Keratinocyte (primary cell): ENCODE measurements at regions not wholly inside any gene's neighbourhood (a gene's known extent, or its start where the extent isn't known, plus 50 kb on each side); places are given as distances from the start of the nearest gene placed in this dataset.

Experiments
- DNase-seq: peaks from one replicate; pipeline ENCODE4 v3.0.0-alpha.2; 2011; ENCODE audit warnings: low read depth, missing footprints, low spot score
- FAIRE-seq: peaks from 2 replicates; lab custom pipeline; 2011; peaks lifted over from hg19 to GRCh38; lab: Jason Lieb, UNC
- H2AFZ ChIP-seq: 2 replicates; pipeline ENCODE4 v1.6.0; 2012; ENCODE audit warnings: low read length, control low read depth, inconsistent platforms; ENCODE audit not compliant: control insufficient read depth
- H3K27ac ChIP-seq: 2 replicates; pipeline ENCODE4 v1.5.1; 2011; ENCODE audit warnings: low read length; ENCODE audit not compliant: control insufficient read depth, insufficient read depth
- H3K27me3 ChIP-seq: 3 replicates; pipeline ENCODE4 v1.6.0; 2011; ENCODE audit warnings: low read length; ENCODE audit not compliant: control insufficient read depth, insufficient read depth; ENCODE audit errors: extremely low read depth
- H3K36me3 ChIP-seq, 2 experiments: 2 replicates in 1 of 2; 3 replicates in 1 of 2; pipeline ENCODE4 v1.5.1; 2011; ENCODE audit warnings: low read length in 2 of 2, mild to moderate bottlenecking in 1 of 2; ENCODE audit not compliant: control insufficient read depth in 2 of 2, insufficient read depth in 2 of 2; ENCODE audit errors: extremely low read depth in 1 of 2
- H3K4me1 ChIP-seq: 3 replicates; pipeline ENCODE4 v1.5.1; 2011; ENCODE audit warnings: low read length; ENCODE audit not compliant: control insufficient read depth, insufficient read depth; ENCODE audit errors: extremely low read depth
- H3K4me2 ChIP-seq: 3 replicates; pipeline ENCODE4 v1.6.0; 2011; ENCODE audit warnings: low read depth, low read length; ENCODE audit not compliant: control insufficient read depth, insufficient read depth; ENCODE audit errors: extremely low read depth
- H3K4me3 ChIP-seq, 3 experiments: fragments of 200-600 bp in 1 of 3; sonication (generic) in 1 of 3; 2 replicates in 2 of 3; 3 replicates in 1 of 3; pipeline ENCODE4 v1.5.1; 2011 to 2016; ENCODE audit warnings: low read length in 3 of 3, mild to moderate bottlenecking in 3 of 3, control low read depth in 2 of 3, inconsistent platforms in 1 of 3, low read depth in 1 of 3, mixed read lengths in 1 of 3, mixed run types in 1 of 3, moderate library complexity in 1 of 3; ENCODE audit not compliant: control insufficient read depth in 2 of 3, insufficient read depth in 2 of 3; ENCODE audit errors: extremely low read depth in 1 of 3
- H3K79me2 ChIP-seq: 2 replicates; pipeline ENCODE4 v1.6.0; 2012; ENCODE audit warnings: low read length; ENCODE audit not compliant: control insufficient read depth, insufficient read depth
- H3K9ac ChIP-seq: 3 replicates; pipeline ENCODE4 v1.6.0; 2011; ENCODE audit warnings: low read length; ENCODE audit not compliant: control insufficient read depth, insufficient read depth; ENCODE audit errors: extremely low read depth
- H3K9me1 ChIP-seq: 3 replicates; pipeline ENCODE4 v1.6.0; 2011; ENCODE audit warnings: low read length; ENCODE audit not compliant: control insufficient read depth, insufficient read depth; ENCODE audit errors: extremely low read depth
- H3K9me3 ChIP-seq: 2 replicates; pipeline ENCODE4 v1.5.1; 2012; ENCODE audit warnings: low read depth, low read length; ENCODE audit not compliant: control insufficient read depth
- H4K20me1 ChIP-seq: 3 replicates; pipeline ENCODE4 v1.6.0; 2011; ENCODE audit warnings: low read length; ENCODE audit not compliant: control insufficient read depth, insufficient read depth; ENCODE audit errors: extremely low read depth
- EZH2 ChIP-seq: IDR thresholded peaks from one replicate; pipeline ENCODE4 v1.6.1; 2012; ENCODE audit warnings: inconsistent platforms, mild to moderate bottlenecking, low read length, moderate library complexity
- dilution Hi-C: fragments of 300-500 bp; cut with MboI; formaldehyde crosslinking; loops from one replicate; pipeline ENCODE4 v1.7.0; 2020; ENCODE audit warnings: low sequenced_read_pairs; ENCODE audit not compliant: extremely low pct_ligation_motif_present
- TF ChIP-seq, protein P1 (sequence below), 3 experiments: IDR thresholded peaks in 1 of 3; conservative IDR thresholded peaks in 1 of 3; optimal IDR thresholded peaks in 1 of 3; 2 replicates in 2 of 3; 3 replicates in 1 of 3; pipeline versions ENCODE3 to v1.5.1; 2011; ENCODE audit warnings: low read length in 3 of 3, mild to moderate bottlenecking in 3 of 3, moderate library complexity in 2 of 3, control low read depth in 1 of 3, inconsistent platforms in 1 of 3; ENCODE audit not compliant: insufficient read depth in 2 of 3; ENCODE audit errors: extremely low read depth in 1 of 3

DNA sequence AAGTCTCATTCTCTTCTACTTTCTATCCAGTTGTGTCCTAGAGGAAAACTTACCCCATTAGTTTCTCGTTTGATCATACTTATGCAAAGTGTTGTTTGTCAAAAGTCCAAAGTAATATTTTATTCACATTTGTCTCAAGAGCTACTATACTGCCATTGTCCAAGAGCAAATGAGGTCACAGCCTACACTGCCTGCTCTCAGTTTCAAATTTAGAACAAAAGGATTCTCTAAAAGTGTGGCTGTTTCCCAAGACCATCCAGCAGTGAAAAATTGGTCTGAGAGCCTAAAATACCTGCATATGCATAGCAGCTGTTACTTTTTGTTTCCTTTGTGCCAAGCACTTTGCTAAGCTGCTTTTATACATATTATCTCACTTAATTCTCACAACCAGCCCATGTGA lies 439.5 kb upstream of the NFE2L3 start:
- Histone ChIP-seq H3K79me2 (no peaks in the 10 kb centered on the region), H3K27me3 (no peaks in the 10 kb centered on the region), H4K20me1 (no peaks in the 10 kb centered on the region), H3K4me3 (no peak overlapping the region), H2AFZ (no peak overlapping the region), H3K4me1 (no peaks in the 10 kb centered on the region), H3K9ac (no peak overlapping the region), H3K36me3 (no peaks in the 10 kb centered on the region), H3K4me2 (no peak overlapping the region), H3K27ac (no peak overlapping the region), H3K9me3 (no peaks in the 10 kb centered on the region), H3K9me1 (no peaks in the 10 kb centered on the region)
- no peak for DNase-seq
- dilution Hi-C loops = no loop called here
- FAIRE-seq = no peak
- TF ChIP-seq, protein P1, sequence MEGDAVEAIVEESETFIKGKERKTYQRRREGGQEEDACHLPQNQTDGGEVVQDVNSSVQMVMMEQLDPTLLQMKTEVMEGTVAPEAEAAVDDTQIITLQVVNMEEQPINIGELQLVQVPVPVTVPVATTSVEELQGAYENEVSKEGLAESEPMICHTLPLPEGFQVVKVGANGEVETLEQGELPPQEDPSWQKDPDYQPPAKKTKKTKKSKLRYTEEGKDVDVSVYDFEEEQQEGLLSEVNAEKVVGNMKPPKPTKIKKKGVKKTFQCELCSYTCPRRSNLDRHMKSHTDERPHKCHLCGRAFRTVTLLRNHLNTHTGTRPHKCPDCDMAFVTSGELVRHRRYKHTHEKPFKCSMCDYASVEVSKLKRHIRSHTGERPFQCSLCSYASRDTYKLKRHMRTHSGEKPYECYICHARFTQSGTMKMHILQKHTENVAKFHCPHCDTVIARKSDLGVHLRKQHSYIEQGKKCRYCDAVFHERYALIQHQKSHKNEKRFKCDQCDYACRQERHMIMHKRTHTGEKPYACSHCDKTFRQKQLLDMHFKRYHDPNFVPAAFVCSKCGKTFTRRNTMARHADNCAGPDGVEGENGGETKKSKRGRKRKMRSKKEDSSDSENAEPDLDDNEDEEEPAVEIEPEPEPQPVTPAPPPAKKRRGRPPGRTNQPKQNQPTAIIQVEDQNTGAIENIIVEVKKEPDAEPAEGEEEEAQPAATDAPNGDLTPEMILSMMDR (optimal IDR thresholded peaks at IDR 0.05 in 1 of 3, IDR thresholded peaks at IDR 0.05 in 1 of 3, conservative IDR thresholded peaks at IDR 0.05 in 1 of 3; ENCODE audit: extremely low read depth in 1 of 3, insufficient read depth in 2 of 3, low read length in 3 of 3) = no peak
- no peak for TF ChIP-seq EZH2

DNA sequence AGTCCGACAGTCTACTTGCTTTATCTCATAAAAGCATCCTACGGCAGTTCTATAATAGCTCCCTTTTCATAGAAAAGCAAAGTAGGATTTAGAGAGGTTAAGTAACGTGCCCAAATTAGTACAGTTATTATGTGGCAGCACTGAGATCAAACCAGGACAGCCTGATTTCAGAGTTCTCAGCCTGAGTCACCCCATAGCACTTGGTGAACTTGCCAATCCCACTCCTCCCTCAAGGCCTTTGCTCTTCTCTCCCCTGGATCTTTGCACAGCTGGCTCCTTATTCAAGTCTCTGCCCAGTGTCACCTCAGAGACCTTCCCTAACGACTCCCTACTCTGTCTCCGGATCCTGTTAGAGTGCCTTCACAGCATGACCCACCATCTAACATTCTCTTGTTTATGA lies 438.0 kb upstream of the NFE2L3 start:
- H3K4me2 ChIP-seq = no peak overlapping the region
- H3K9me1 ChIP-seq = no peaks in the 10 kb centered on the region
- H3K4me1 ChIP-seq = no peaks in the 10 kb centered on the region
- no peak overlapping the region for H2AFZ ChIP-seq
- TF ChIP-seq, protein P1 (optimal IDR thresholded peaks at IDR 0.05 in 1 of 3, IDR thresholded peaks at IDR 0.05 in 1 of 3, conservative IDR thresholded peaks at IDR 0.05 in 1 of 3; ENCODE audit: extremely low read depth in 1 of 3, insufficient read depth in 2 of 3, low read length in 3 of 3) = no peak
- no peak for TF ChIP-seq EZH2
- DNase-seq = no peak
- no peaks in the 10 kb centered on the region for H3K79me2 ChIP-seq
- H3K9me3 ChIP-seq = no peaks in the 10 kb centered on the region
- dilution Hi-C loops = no loop called here
- no peaks in the 10 kb centered on the region for H4K20me1 ChIP-seq
- no peak for FAIRE-seq
- H3K27ac ChIP-seq = no peak overlapping the region
- H3K27me3 ChIP-seq = no peaks in the 10 kb centered on the region
- H3K9ac ChIP-seq = no peak overlapping the region
- H3K4me3 ChIP-seq = no peak overlapping the region
- H3K36me3 ChIP-seq = no peaks in the 10 kb centered on the region
